Mesendoderm (in vitro differentiated cells): ENCODE measurements at regions not wholly inside any gene's neighbourhood (a gene's known extent, or its start where the extent isn't known, plus 50 kb on each side); places are given as distances from the start of the nearest gene placed in this dataset.
A peak's percentile ranks its signal among the peaks of the same experiment; 100 is the strongest.

Source experiments
- DNase-seq: peaks from one replicate; pipeline ENCODE4 v3.0.0; 2013
- H2AK5ac ChIP-seq: 2 replicates; pipeline ENCODE4 v1.6.1; 2013; ENCODE audit warnings: low read length, inconsistent platforms
- H2BK120ac ChIP-seq: 2 replicates; pipeline ENCODE4 v1.6.1; 2013; ENCODE audit warnings: low read depth, mild to moderate bottlenecking, low read length, moderate library complexity, mixed read lengths
- H2BK15ac ChIP-seq: replicated peaks from 2 replicates; pipeline ENCODE4 v1.6.1; 2013; ENCODE audit warnings: low read depth, mild to moderate bottlenecking, moderate library complexity
- H2BK5ac ChIP-seq: 2 replicates; pipeline ENCODE4 v1.6.1; 2013; ENCODE audit warnings: low read length, inconsistent platforms
- H3K18ac ChIP-seq: 2 replicates; pipeline ENCODE4 v1.6.1; 2013; ENCODE audit warnings: mild to moderate bottlenecking, low read length, mixed read lengths
- H3K23ac ChIP-seq: one replicate; pipeline ENCODE4 v1.6.1; 2013; ENCODE audit warnings: low read length
- H3K27ac ChIP-seq: 2 replicates; pipeline ENCODE4 v1.5.1; 2013; ENCODE audit warnings: low read depth, mild to moderate bottlenecking, inconsistent platforms, low read length, moderate library complexity
- H3K27me3 ChIP-seq: 2 replicates; pipeline ENCODE4 v1.6.1; 2013; ENCODE audit warnings: low read length, control low read depth, mild to moderate bottlenecking, inconsistent platforms; ENCODE audit not compliant: insufficient read depth, poor library complexity
- H3K36me3 ChIP-seq: 2 replicates; pipeline ENCODE4 v1.6.1; 2013; ENCODE audit warnings: low read length, inconsistent platforms; ENCODE audit not compliant: control insufficient read depth, insufficient read depth
- H3K4ac ChIP-seq: one replicate; pipeline ENCODE4 v1.6.1; 2013; ENCODE audit warnings: low read depth, mild to moderate bottlenecking, low read length, moderate library complexity
- H3K4me1 ChIP-seq: 2 replicates; pipeline ENCODE4 v1.6.1; 2013; ENCODE audit warnings: low read depth, low read length, inconsistent platforms; ENCODE audit not compliant: control insufficient read depth
- H3K4me2 ChIP-seq: 2 replicates; pipeline ENCODE4 v1.6.1; 2013; ENCODE audit warnings: low read length
- H3K4me3 ChIP-seq: 2 replicates; pipeline ENCODE4 v1.5.1; 2013; ENCODE audit warnings: mild to moderate bottlenecking, low read length
- H3K56ac ChIP-seq: one replicate; pipeline ENCODE4 v1.6.1; 2013; ENCODE audit warnings: low read length
- H3K79me1 ChIP-seq: 2 replicates; pipeline ENCODE4 v1.6.1; 2013; ENCODE audit warnings: low read length, inconsistent platforms
- H3K79me2 ChIP-seq: 2 replicates; pipeline ENCODE4 v1.6.1; 2013; ENCODE audit warnings: mild to moderate bottlenecking, low read length; ENCODE audit not compliant: control insufficient read depth, insufficient read depth
- H3K9ac ChIP-seq: 2 replicates; pipeline ENCODE4 v1.6.1; 2013; ENCODE audit warnings: low read length, inconsistent platforms
- H4K5ac ChIP-seq: one replicate; pipeline ENCODE4 v1.6.1; 2013; ENCODE audit warnings: low read length
- H4K8ac ChIP-seq: one replicate; pipeline ENCODE4 v1.6.1; 2013; ENCODE audit warnings: low read depth, mild to moderate bottlenecking, control low read depth, low read length, moderate library complexity
- WGBS: extraction: QIAGEN DNeasy Blood & Tissue Kit; methylation state at CpG from one replicate; pipeline ENCODE4 v1.1.7; 2013; ENCODE audit warnings: low lambda C conversion rate, missing lambda C conversion rate; ENCODE audit not compliant: insufficient coverage; ENCODE audit errors: extremely low coverage; 5-methylcytosine and 5-hydroxymethylcytosine counted together

DNA sequence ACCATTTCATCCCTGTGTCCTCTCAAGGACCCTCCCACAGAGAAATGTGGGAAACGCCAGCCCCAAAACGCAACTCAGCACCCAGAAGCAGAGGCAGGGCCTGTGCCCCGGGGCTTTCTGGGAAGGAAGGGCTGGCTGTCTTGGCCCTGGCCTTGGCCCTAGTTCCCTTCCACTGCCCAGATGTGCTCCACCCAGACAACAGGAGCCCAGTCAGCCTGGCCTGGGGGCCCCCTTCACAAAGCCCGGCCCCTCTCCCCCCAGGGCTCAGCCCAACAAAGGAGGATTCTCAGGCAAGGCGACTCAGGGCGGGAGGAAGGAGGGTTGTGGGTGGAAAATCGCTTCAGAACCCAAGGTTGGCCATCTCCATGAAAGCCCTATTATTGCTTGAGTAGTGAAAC lies 82.5 kb downstream of the PJA1 start:
- WGBS = no CpG with 5 or more reads among the region's 7 CpGs
- Histone ChIP-seq H4K8ac (no peak overlapping the region), H3K27me3 (no peaks in the 10 kb centered on the region), H3K9ac (no peak overlapping the region), H3K4me3 (no peak overlapping the region), H3K27ac (no peak overlapping the region), H3K56ac (no peak overlapping the region), H3K4me2 (no peak overlapping the region), H3K79me1 (no peaks in the 10 kb centered on the region), H3K4ac (no peak overlapping the region), H3K4me1 (peaks cover 2% of the 10 kb centered on the region), H3K18ac (no peak overlapping the region), H3K23ac (no peak overlapping the region), H2AK5ac (no peak overlapping the region), H3K79me2 (no peaks in the 10 kb centered on the region), H2BK120ac (no peak overlapping the region), H2BK5ac (no peak overlapping the region), H3K36me3 (no peaks in the 10 kb centered on the region), H2BK15ac (no peak overlapping the region), H4K5ac (no peak overlapping the region)
- no peak for DNase-seq

GRCh38 chrX:69082055-69082752 lies 83.0 kb downstream of the PJA1 start:
- H3K23ac ChIP-seq = no peak overlapping the region
- H3K18ac ChIP-seq = no peak overlapping the region
- H3K27me3 ChIP-seq = no peaks in the 10 kb centered on the region
- no peak overlapping the region for H4K5ac ChIP-seq
- no peak overlapping the region for H2BK120ac ChIP-seq
- H4K8ac ChIP-seq = no peak overlapping the region
- H3K27ac ChIP-seq = no peak overlapping the region
- no peaks in the 10 kb centered on the region for H3K79me1 ChIP-seq
- no peak for DNase-seq
- H3K4ac ChIP-seq = no peak overlapping the region
- H3K4me2 ChIP-seq = no peak overlapping the region
- no peak overlapping the region for H3K9ac ChIP-seq
- no CpG with 5 or more reads among the region's 10 CpGs for WGBS
- peak overlapping the region; percentile 7 for H3K56ac ChIP-seq
- H3K4me1 ChIP-seq = peaks cover 2% of the 10 kb centered on the region
- no peak overlapping the region for H2BK5ac ChIP-seq
- H3K36me3 ChIP-seq = no peaks in the 10 kb centered on the region
- H2AK5ac ChIP-seq = no peak overlapping the region
- no peaks in the 10 kb centered on the region for H3K79me2 ChIP-seq
- H2BK15ac ChIP-seq = no peak overlapping the region
- no peak overlapping the region for H3K4me3 ChIP-seq

GRCh38 chrX:69080855-69081465 lies 84.3 kb downstream of the PJA1 start:
- no peak overlapping the region for H4K5ac ChIP-seq
- H3K27me3 ChIP-seq = no peaks in the 10 kb centered on the region
- H3K79me1 ChIP-seq = no peaks in the 10 kb centered on the region
- peak overlapping the region; percentile 19 for H3K18ac ChIP-seq
- no CpG with 5 or more reads among the region's 15 CpGs for WGBS
- no peak overlapping the region for H2AK5ac ChIP-seq
- H3K4me2 ChIP-seq = no peak overlapping the region
- no peak overlapping the region for H2BK15ac ChIP-seq
- H3K56ac ChIP-seq = peak overlapping the region; percentile 34
- no peak overlapping the region for H3K4me3 ChIP-seq
- H3K4me1 ChIP-seq = peaks cover 2% of the 10 kb centered on the region
- H4K8ac ChIP-seq = no peak overlapping the region
- no peak overlapping the region for H3K4ac ChIP-seq
- H3K36me3 ChIP-seq = no peaks in the 10 kb centered on the region
- no peak overlapping the region for H3K27ac ChIP-seq
- H3K9ac ChIP-seq = no peak overlapping the region
- DNase-seq = no peak
- no peaks in the 10 kb centered on the region for H3K79me2 ChIP-seq
- H2BK120ac ChIP-seq = no peak overlapping the region
- H3K23ac ChIP-seq = no peak overlapping the region
- no peak overlapping the region for H2BK5ac ChIP-seq

DNA sequence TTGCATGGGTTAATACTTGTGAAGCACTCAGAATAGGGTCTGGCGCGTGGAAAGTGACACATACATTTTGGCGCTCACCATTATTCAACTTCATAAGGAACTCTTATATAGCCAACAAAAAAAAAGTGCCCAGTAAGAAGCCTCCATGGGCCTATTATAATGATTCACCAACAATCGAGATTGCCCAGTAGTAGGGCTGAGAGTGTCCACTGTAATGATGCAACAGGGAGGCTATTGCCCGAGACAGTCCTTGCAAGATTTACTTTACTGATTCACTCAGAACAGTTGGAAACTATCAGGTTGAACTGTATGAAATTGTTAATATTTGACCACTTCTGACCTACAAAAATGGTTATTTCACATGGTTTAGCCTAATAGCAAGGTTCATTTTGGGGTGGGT lies 86.0 kb downstream of the PJA1 start:
- no peak overlapping the region for H3K27ac ChIP-seq
- no peaks in the 10 kb centered on the region for H3K79me2 ChIP-seq
- H2BK120ac ChIP-seq = no peak overlapping the region
- no peak overlapping the region for H2BK15ac ChIP-seq
- no peak overlapping the region for H3K4ac ChIP-seq
- no peak overlapping the region for H3K56ac ChIP-seq
- no peak overlapping the region for H4K5ac ChIP-seq
- no peak overlapping the region for H3K4me2 ChIP-seq
- no peak for DNase-seq
- H3K18ac ChIP-seq = no peak overlapping the region
- H3K4me1 ChIP-seq = peaks cover 2% of the 10 kb centered on the region
- H3K79me1 ChIP-seq = no peaks in the 10 kb centered on the region
- no peak overlapping the region for H3K4me3 ChIP-seq
- H4K8ac ChIP-seq = no peak overlapping the region
- no CpG with 5 or more reads among the region's 5 CpGs for WGBS
- no peak overlapping the region for H3K23ac ChIP-seq
- no peak overlapping the region for H2AK5ac ChIP-seq
- no peaks in the 10 kb centered on the region for H3K27me3 ChIP-seq
- no peak overlapping the region for H3K9ac ChIP-seq
- no peaks in the 10 kb centered on the region for H3K36me3 ChIP-seq
- no peak overlapping the region for H2BK5ac ChIP-seq

DNA sequence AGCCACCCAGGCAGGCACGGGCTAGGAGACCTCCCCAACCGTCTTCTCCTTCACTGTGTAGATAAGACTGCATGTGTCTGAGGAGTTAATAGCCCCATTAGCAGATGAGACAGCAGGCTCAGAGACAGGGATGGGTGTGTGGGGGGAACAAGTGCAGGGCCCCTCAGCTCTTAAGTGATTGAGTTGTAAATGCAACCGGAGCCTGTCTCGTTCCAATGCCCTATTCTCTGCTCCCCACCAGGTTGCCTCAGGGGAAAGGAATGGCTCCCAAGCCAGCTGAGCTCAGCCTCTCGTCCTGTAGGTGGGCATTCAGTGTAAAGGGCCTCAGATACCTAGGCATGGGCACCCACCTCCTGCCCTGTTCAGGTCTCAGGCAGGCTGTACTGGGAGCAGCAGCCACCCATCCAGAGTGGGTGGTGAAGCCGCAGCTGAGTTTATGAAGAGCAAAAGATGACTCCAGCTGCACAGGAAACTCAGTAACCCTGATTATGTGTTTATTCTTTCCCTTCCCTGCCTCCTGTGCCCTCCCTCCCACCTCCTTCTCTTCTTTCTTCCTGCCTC lies 87.3 kb downstream of the PJA1 start:
- Histone ChIP-seq H3K56ac (no peak overlapping the region), H3K27me3 (no peaks in the 10 kb centered on the region), H3K79me1 (no peaks in the 10 kb centered on the region), H3K4me2 (no peak overlapping the region), H2BK5ac (no peak overlapping the region), H3K4ac (no peak overlapping the region), H3K18ac (no peak overlapping the region), H2AK5ac (no peak overlapping the region), H3K4me3 (no peak overlapping the region), H3K36me3 (no peaks in the 10 kb centered on the region), H4K8ac (no peak overlapping the region), H3K79me2 (no peaks in the 10 kb centered on the region), H3K27ac (no peak overlapping the region), H3K4me1 (peaks cover 2% of the 10 kb centered on the region), H2BK120ac (no peak overlapping the region), H2BK15ac (no peak overlapping the region), H4K5ac (no peak overlapping the region), H3K23ac (no peak overlapping the region), H3K9ac (no peak overlapping the region)
- peak; percentile 43 for DNase-seq
- WGBS = no CpG with 5 or more reads among the region's 6 CpGs
